ENCODE measurements at regions not wholly inside any gene's neighbourhood (a gene's known extent, or its start where the extent isn't known, plus 50 kb on each side); places are given as distances from the start of the nearest gene placed in this dataset.

- TF ChIP-seq CTCF (IDR thresholded peaks at IDR 0.05; ENCODE audit: poor library complexity) (no peak), EZH2phosphoT487 (IDR thresholded peaks at IDR 0.05; ENCODE audit: low read depth, severe bottlenecking, unreplicated experiment) (no peak)
Observed at GRCh38 chr12:73589220-73589619, 948.4 kb upstream of the ATXN7L3B start.

Data from hepatocyte (in vitro differentiated cells).